ENCODE measurements at regions not wholly inside any gene's neighbourhood (a gene's known extent, or its start where the extent isn't known, plus 50 kb on each side); places are given as distances from the start of the nearest gene placed in this dataset.

GRCh38 chr14:103209506-103209905 lies 86.2 kb downstream of the TNFAIP2 start:
- peaks cover 4% of the 10 kb centered on the region for H3K9me3 Mint-ChIP-seq
- H3K36me3 Mint-ChIP-seq (ENCODE audit: low read depth): peaks cover 4% of the 10 kb centered on the region
- H3K27me3 Mint-ChIP-seq (ENCODE audit: low read depth): peaks cover 56% of the 10 kb centered on the region
- TF ChIP-seq CTCF (IDR thresholded peaks at IDR 0.05; ENCODE audit: unreplicated experiment in 3 of 3): no peak
- H3K4me1 Mint-ChIP-seq: peaks cover 20% of the 10 kb centered on the region
- peak overlapping the region in 1 of 3 experiments; percentile 43 for H3K27ac Mint-ChIP-seq
- peak overlapping the region in 2 of 3 experiments; percentile 27 to 43 for H3K4me3 Mint-ChIP-seq

- no peak for TF ChIP-seq CTCF (IDR thresholded peaks at IDR 0.05; ENCODE audit: unreplicated experiment in 3 of 3)
- peaks cover 41% of the 10 kb centered on the region for H3K27me3 Mint-ChIP-seq (ENCODE audit: low read depth)
- peak overlapping the region in 1 of 3 experiments; percentile 76 for H3K27ac Mint-ChIP-seq
These were observed 90.1 kb downstream of the TNFAIP2 start for GRCh38 chr14:103213331-103213730.

GRCh38 chr14:103214461-103214958 lies 91.2 kb downstream of the TNFAIP2 start:
- no peak overlapping the region for H3K27ac Mint-ChIP-seq
- no peak overlapping the region for H3K4me3 Mint-ChIP-seq
- H3K4me1 Mint-ChIP-seq: peaks cover 4% of the 10 kb centered on the region
- no peak for TF ChIP-seq CTCF (IDR thresholded peaks at IDR 0.05; ENCODE audit: unreplicated experiment in 3 of 3)
- H3K36me3 Mint-ChIP-seq (ENCODE audit: low read depth): no peaks in the 10 kb centered on the region
- H3K27me3 Mint-ChIP-seq (ENCODE audit: low read depth): peaks cover 37% of the 10 kb centered on the region
- H3K9me3 Mint-ChIP-seq: no peaks in the 10 kb centered on the region

More at GRCh38 chr14:103213331-103213730, 90.1 kb downstream of the TNFAIP2 start:
- peaks cover 13% of the 10 kb centered on the region for H3K4me1 Mint-ChIP-seq
- H3K36me3 Mint-ChIP-seq (ENCODE audit: low read depth): no peaks in the 10 kb centered on the region
- H3K4me3 Mint-ChIP-seq: no peak overlapping the region
- no peaks in the 10 kb centered on the region for H3K9me3 Mint-ChIP-seq

- Mint-ChIP-seq H3K36me3 (ENCODE audit: low read depth) (no peaks in the 10 kb centered on the region), H3K4me3 (no peak overlapping the region), H3K4me1 (peaks cover 5% of the 10 kb centered on the region), H3K27ac (no peak overlapping the region), H3K27me3 (ENCODE audit: low read depth) (peaks cover 43% of the 10 kb centered on the region), H3K9me3 (no peaks in the 10 kb centered on the region)
- TF ChIP-seq CTCF (IDR thresholded peaks at IDR 0.05; ENCODE audit: unreplicated experiment in 3 of 3): no peak
These were observed 93.1 kb downstream of the TNFAIP2 start for GRCh38 chr14:103216399-103216798.

GRCh38 chr14:103216857-103217256 lies 93.6 kb downstream of the TNFAIP2 start:
- peaks cover 48% of the 10 kb centered on the region for H3K27me3 Mint-ChIP-seq (ENCODE audit: low read depth)
- peaks cover 5% of the 10 kb centered on the region for H3K4me1 Mint-ChIP-seq
- H3K9me3 Mint-ChIP-seq: no peaks in the 10 kb centered on the region
- TF ChIP-seq CTCF (IDR thresholded peaks at IDR 0.05; ENCODE audit: unreplicated experiment in 3 of 3): no peak
- H3K4me3 Mint-ChIP-seq: no peak overlapping the region
- H3K36me3 Mint-ChIP-seq (ENCODE audit: low read depth): no peaks in the 10 kb centered on the region
- no peak overlapping the region for H3K27ac Mint-ChIP-seq

- Mint-ChIP-seq H3K9me3 (no peaks in the 10 kb centered on the region), H3K4me3 (no peak overlapping the region)
- TF ChIP-seq CTCF (IDR thresholded peaks at IDR 0.05; ENCODE audit: unreplicated experiment in 3 of 3): no peak
These were observed 94.3 kb downstream of the TNFAIP2 start for GRCh38 chr14:103217538-103217937.

More at GRCh38 chr14:103217538-103217937, 94.3 kb downstream of the TNFAIP2 start:
- Mint-ChIP-seq H3K36me3 (ENCODE audit: low read depth) (no peaks in the 10 kb centered on the region), H3K4me1 (peaks cover 5% of the 10 kb centered on the region), H3K27me3 (ENCODE audit: low read depth) (peaks cover 51% of the 10 kb centered on the region), H3K27ac (no peak overlapping the region)
